K562 (cell line): ENCODE measurements at regions not wholly inside any gene's neighbourhood (a gene's known extent, or its start where the extent isn't known, plus 50 kb on each side); places are given as distances from the start of the nearest gene placed in this dataset.

Experiments
- ATAC-seq: fragments of 200-7000 bp; cut with Tn5 transposase; 3 replicates; pipeline ENCODE4 v1.9.1; 2020; ENCODE audit warnings: moderate library complexity
- BruUV-seq: library from RNA; stranded (reverse); fragments of 400-500 nt; replicated peaks from 2 replicates; lab custom pipeline; 2021; lab: Mats Ljungman, UMichigan
- CTCF ChIA-PET: fragments of 300-600 bp; formaldehyde crosslinking; extraction: SDS; loops from one replicate; lab custom pipeline; 2021; ENCODE audit warnings: low intra/inter-chr PET ratio; lab: Yijun Ruan, JAX
- POLR2A ChIA-PET: fragments of 300-600, 350-650 bp; sonication (Branson Sonifier 250); formaldehyde crosslinking; extraction: SDS; loops from one replicate; lab custom pipeline; 2021; ENCODE audit warnings: antibody characterized with exemption, inconsistent platforms; lab: Yijun Ruan, JAX
- DNase-seq, 4 experiments: peaks; one replicate each; pipeline versions ENCODE4 v3.0.0 to v3.0.0-alpha.2; 2011 to 2018; ENCODE audit warnings: low spot score in 3 of 4, mixed read lengths in 3 of 4; ENCODE audit errors: extremely low read depth in 1 of 4
- FAIRE-seq: peaks from 2 replicates; lab custom pipeline; 2011; peaks lifted over from hg19 to GRCh38; lab: Jason Lieb, UNC
- H2AFZ ChIP-seq: 2 replicates; pipeline ENCODE4 v1.6.0; 2011; ENCODE audit warnings: low read depth, low read length, control low read depth, inconsistent platforms
- H3K27ac ChIP-seq: fragments of 200-600 bp; 3 replicates; pipeline ENCODE4 v1.8.0; 2011; ENCODE audit warnings: low read depth, mild to moderate bottlenecking, control low read depth, inconsistent platforms, low read length, moderate library complexity, mixed read lengths; ENCODE audit errors: extremely low read depth
- H3K27me3 ChIP-seq, 2 experiments: fragments of 300-600 bp in 1 of 2; 2 replicates in 1 of 2; 3 replicates in 1 of 2; pipeline versions ENCODE4 v1.6.0 to v1.8.0; 2011; ENCODE audit warnings: inconsistent platforms in 2 of 2, low read length in 2 of 2, mild to moderate bottlenecking in 1 of 2, mixed read lengths in 1 of 2, moderate library complexity in 1 of 2; ENCODE audit not compliant: control insufficient read depth in 2 of 2, insufficient read depth in 2 of 2
- H3K36me3 ChIP-seq: fragments of 300-600 bp; 3 replicates; pipeline ENCODE4 v1.8.0; 2011; ENCODE audit warnings: mild to moderate bottlenecking, low read length, inconsistent platforms; ENCODE audit not compliant: control insufficient read depth, insufficient read depth
- H3K4me1 ChIP-seq, 2 experiments: fragments of 200-600 bp in 1 of 2; replicated peaks in 1 of 2; 2 replicates in 1 of 2; 3 replicates in 1 of 2; pipeline versions ENCODE4 v1.5.1 to v1.8.0; 2011; ENCODE audit warnings: inconsistent platforms in 2 of 2, low read length in 2 of 2, mild to moderate bottlenecking in 1 of 2, mixed read lengths in 1 of 2, moderate library complexity in 1 of 2; ENCODE audit not compliant: control insufficient read depth in 2 of 2, insufficient read depth in 2 of 2
- H3K4me2 ChIP-seq: 2 replicates; pipeline ENCODE4 v1.6.1; 2011; ENCODE audit warnings: low read length, control low read depth, inconsistent platforms, mixed read lengths; ENCODE audit not compliant: insufficient read depth
- H3K4me3 ChIP-seq: fragments of 200-600 bp; sonication (generic), shearing (Covaris generic); 2 replicates; pipeline ENCODE4 v1.5.1; 2016; ENCODE audit warnings: control low read depth, inconsistent platforms
- H3K79me2 ChIP-seq: fragments of 200-600 bp; 3 replicates; pipeline ENCODE4 v1.8.0; 2011; ENCODE audit warnings: low read length, inconsistent platforms; ENCODE audit not compliant: control insufficient read depth, insufficient read depth
- H3K9ac ChIP-seq, 2 experiments: 2 replicates each; pipeline versions ENCODE4 v1.6.0 to v1.6.1; 2011; ENCODE audit warnings: low read depth in 2 of 2, low read length in 2 of 2, control low read depth in 1 of 2, inconsistent platforms in 1 of 2, mild to moderate bottlenecking in 1 of 2, mixed read lengths in 1 of 2; ENCODE audit not compliant: insufficient read depth in 1 of 2
- H3K9me1 ChIP-seq: one replicate; pipeline ENCODE4 v1.6.0; 2011; ENCODE audit warnings: inconsistent platforms, mild to moderate bottlenecking, low read length, moderate library complexity; ENCODE audit not compliant: control insufficient read depth, insufficient read depth
- H3K9me3 ChIP-seq: replicated peaks from 2 replicates; pipeline ENCODE4 v1.5.1; 2011; ENCODE audit warnings: low read depth, low read length, inconsistent platforms; ENCODE audit not compliant: control insufficient read depth, insufficient read depth
- H4K20me1 ChIP-seq: replicated peaks from 2 replicates; pipeline ENCODE4 v1.6.1; 2011; ENCODE audit warnings: low read length, inconsistent platforms, mixed read lengths; ENCODE audit not compliant: control insufficient read depth, insufficient read depth
- BRD4 ChIP-seq: fragments of 200-600 bp; sonication (generic); IDR thresholded peaks from 2 replicates; pipeline ENCODE4 v1.6.1; 2017; ENCODE audit warnings: inconsistent platforms
- CEBPG ChIP-seq, 3 experiments: fragments of 200-800 bp in 1 of 3; sonication (Bioruptor generic) in 1 of 3; sonication (generic) in 1 of 3; formaldehyde crosslinking in 1 of 3; IDR thresholded peaks in 2 of 3; conservative IDR thresholded peaks in 1 of 3; 2 replicates each; pipeline versions ENCODE4 v1.6.1 to v1.8.0; 2016 to 2022; ENCODE audit warnings: missing compliant biosample characterization in 2 of 3, missing genetic modification characterization in 2 of 3, mild to moderate bottlenecking in 1 of 3, missing genetic modification reagents in 1 of 3
- COPS2 ChIP-seq: fragments of 450-650 bp; conservative IDR thresholded peaks from 2 replicates; pipeline ENCODE4 v1.6.1; 2016; ENCODE audit warnings: mild to moderate bottlenecking, moderate library complexity
- DIDO1 ChIP-seq: fragments of 450-650 bp; IDR thresholded peaks from 2 replicates; pipeline ENCODE4 v1.6.1; 2016; ENCODE audit warnings: low read depth, missing biosample characterization, missing genetic modification characterization
- FOSL1 ChIP-seq: fragments of 200-800 bp; sonication (Bioruptor generic); conservative IDR thresholded peaks from 2 replicates; pipeline ENCODE4 v1.6.1; 2016; ENCODE audit warnings: missing genetic modification characterization, missing compliant biosample characterization
- GTF2A2 ChIP-seq: IDR thresholded peaks from 2 replicates; pipeline ENCODE4 v1.6.1; 2016; ENCODE audit warnings: mild to moderate bottlenecking, missing genetic modification characterization, missing compliant biosample characterization
- KLF16 ChIP-seq: IDR thresholded peaks from 2 replicates; pipeline ENCODE4 v1.6.1; 2016; ENCODE audit warnings: antibody characterized with exemption
- MAX ChIP-seq: sonication (generic); formaldehyde crosslinking; IDR thresholded peaks from 2 replicates; pipeline ENCODE4 v1.9.0; 2022; ENCODE audit warnings: mild to moderate bottlenecking, missing genetic modification reagents
- MYNN ChIP-seq, 2 experiments: sonication (generic); formaldehyde crosslinking in 1 of 2; IDR thresholded peaks; 2 replicates each; pipeline versions ENCODE4 v1.5.0 to v1.6.1; 2016 to 2020; ENCODE audit warnings: antibody characterized with exemption in 1 of 2, missing genetic modification reagents in 1 of 2
- RBM15 ChIP-seq: fragments of 200-400 bp; formaldehyde crosslinking; IDR thresholded peaks from 2 replicates; pipeline ENCODE4 v1.6.1; 2018; ENCODE audit warnings: mild to moderate bottlenecking, low read length, moderate library complexity; ENCODE audit not compliant: insufficient read depth
- RFX5 ChIP-seq: IDR thresholded peaks from 2 replicates; pipeline ENCODE4 v1.6.1; 2011; ENCODE audit warnings: low read depth, mild to moderate bottlenecking, improper control_type of control experiment, low read length
- SRSF3 ChIP-seq: fragments of 200-400 bp; formaldehyde crosslinking; IDR thresholded peaks from 2 replicates; pipeline ENCODE4 v1.6.1; 2016; ENCODE audit warnings: mild to moderate bottlenecking, low read length, moderate library complexity; ENCODE audit not compliant: insufficient read depth
- STAG1 ChIP-seq: sonication (generic); formaldehyde crosslinking; IDR thresholded peaks from 2 replicates; pipeline ENCODE4 v1.5.0; 2020; ENCODE audit warnings: missing genetic modification reagents, borderline replicate concordance
- ZFX ChIP-seq: sonication (generic); formaldehyde crosslinking; IDR thresholded peaks from 2 replicates; pipeline ENCODE4 v1.8.0; 2022; ENCODE audit warnings: mild to moderate bottlenecking, missing genetic modification reagents, moderate library complexity
- ZKSCAN3 ChIP-seq: fragments of 250-450 bp; sonication (Bioruptor Pico); IDR thresholded peaks from 2 replicates; pipeline ENCODE4 v1.4.0; 2020
- ZNF518B ChIP-seq: fragments of 250-450 bp; sonication (Bioruptor Pico); IDR thresholded peaks from 2 replicates; pipeline ENCODE4 v1.5.0; 2021; ENCODE audit warnings: mild to moderate bottlenecking, moderate library complexity
- ZNF75A ChIP-seq: fragments of 450-650 bp; formaldehyde crosslinking; IDR thresholded peaks from 2 replicates; pipeline ENCODE4 v1.4.0; 2020; ENCODE audit warnings: mild to moderate bottlenecking
- ZSCAN32 ChIP-seq: fragments of 450-650 bp; formaldehyde crosslinking; IDR thresholded peaks from 2 replicates; pipeline ENCODE4 v1.4.0; 2020; ENCODE audit warnings: mild to moderate bottlenecking, moderate library complexity
- WGBS: fragments of 100-300 bp; shearing (Covaris generic); methylation state at CpG from one replicate; pipeline ENCODE4 v1.1.6; 2016; ENCODE audit warnings: low coverage, mixed read lengths; ENCODE audit not compliant: insufficient coverage; ENCODE audit errors: missing lambda C conversion rate; 5-methylcytosine and 5-hydroxymethylcytosine counted together
- in situ Hi-C: fragments of 300-500 bp; cut with MboI; formaldehyde crosslinking; loops from 4 replicates; pipeline ENCODE4 v1.15.0; 2018; ENCODE audit warnings: inconsistent platforms, mixed read lengths
- intact Hi-C: fragments of 100-400 bp; cut with micrococcal nuclease; formaldehyde crosslinking; loops from 2 replicates; pipeline ENCODE4 v1.14.2; 2022

- DNase-seq = peak in 1 of 4 experiments; percentile 2
- no peak overlapping the region for H3K27ac ChIP-seq
- H3K79me2 ChIP-seq = no peaks in the 10 kb centered on the region
- no peak overlapping the region for H3K9ac ChIP-seq
- in situ Hi-C loops (no loop called here), intact Hi-C loops (no loop called here)
- POLR2A ChIA-PET = interaction anchor here (0.6 to 0.8 kb wide), 2 partner anchors 20 to 495 kb away, joined by 3 read pairs; no protein-coding TSS in a partner anchor
- H3K27me3 ChIP-seq = no peaks in the 10 kb centered on the region
- FAIRE-seq = no peak
- H3K4me1 ChIP-seq = no peaks in the 10 kb centered on the region
- no TSS peak for BruUV-seq
- no peak overlapping the region for H3K4me3 ChIP-seq
- CTCF ChIA-PET = no interaction called here
- no peaks in the 10 kb centered on the region for H4K20me1 ChIP-seq
- H3K36me3 ChIP-seq = no peaks in the 10 kb centered on the region
- no peaks in the 10 kb centered on the region for H3K9me3 ChIP-seq
- no peak for ATAC-seq
- H3K9me1 ChIP-seq = no peaks in the 10 kb centered on the region
- H2AFZ ChIP-seq = no peak overlapping the region
- H3K4me2 ChIP-seq = no peak overlapping the region
- 3% methylated on average over 3 of the region's 3 CpGs for WGBS
- TF ChIP-seq ZNF518B (CRISPR knock-in tag) (no peak), COPS2 (no peak), KLF16 (no peak), STAG1 (CRISPR knock-in tag) (no peak), DIDO1 (tag) (no peak), SRSF3 (no peak), ZKSCAN3 (no peak), FOSL1 (tag) (peak; percentile 79), RFX5 (peak; percentile 54; the same call in 1 of the 2 replicates), GTF2A2 (tag) (no peak), CEBPG (CRISPR knock-in tag; IDR thresholded peaks at IDR 0.05) (no peak), CEBPG (tag; conservative IDR thresholded peaks at IDR 0.05 in 1 of 2, IDR thresholded peaks at IDR 0.05 in 1 of 2) (peak; percentile 71 to 87), ZFX (CRISPR knock-in tag) (no peak), RBM15 (no peak), ZNF75A (CRISPR knock-in tag) (no peak), ZSCAN32 (CRISPR knock-in tag) (no peak), BRD4 (no peak), MAX (CRISPR knock-in tag) (no peak), MYNN (IDR thresholded peaks at IDR 0.05) (no peak), MYNN (CRISPR knock-in tag; IDR thresholded peaks at IDR 0.05) (no peak)
These were observed 59.4 kb upstream of the TSHZ3 start for GRCh38 chr19:31408460-31409124.
